ENCODE measurements at regions not wholly inside any gene's neighbourhood (a gene's known extent, or its start where the extent isn't known, plus 50 kb on each side); places are given as distances from the start of the nearest gene placed in this dataset.

DNA sequence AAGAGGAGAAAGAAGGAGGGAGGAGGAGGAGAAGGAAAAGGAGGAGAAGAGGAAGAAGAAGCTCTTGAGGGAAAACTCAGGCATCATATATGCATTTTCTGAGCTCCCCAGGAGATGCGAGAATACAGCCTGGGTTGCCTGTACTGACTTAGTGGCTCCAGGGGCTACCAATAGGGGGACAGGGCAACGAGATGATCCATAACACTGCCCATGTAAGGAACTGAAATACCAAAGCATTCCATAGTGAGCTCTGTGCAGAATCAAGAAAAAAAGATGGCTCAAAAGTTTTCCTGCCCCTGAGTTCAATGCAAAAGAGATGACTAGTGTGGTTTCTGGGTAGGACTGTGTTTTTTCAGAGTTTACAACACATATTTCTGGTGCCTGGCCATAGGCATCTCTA, 258.7 kb downstream of the ALDH8A1 start:
- TF ChIP-seq CREB5 (CRISPR knock-in tag; IDR thresholded peaks at IDR 0.05; ENCODE audit: low read depth) (no peak), ZNF8 (CRISPR knock-in tag; IDR thresholded peaks at IDR 0.05) (no peak)

All from SK-N-SH treated with all-trans-retinoic acid at 6 μM for 48 hours (cell line).